Loucy (cell line): ENCODE measurements at regions not wholly inside any gene's neighbourhood (a gene's known extent, or its start where the extent isn't known, plus 50 kb on each side); places are given as distances from the start of the nearest gene placed in this dataset.

ENCODE experiments used
- EZH2phosphoT487 ChIP-seq: fragments of 200-600 bp; IDR thresholded peaks from 2 replicates; pipeline ENCODE4 v1.6.1; 2018; ENCODE audit warnings: antibody characterized with exemption, mild to moderate bottlenecking, moderate library complexity, borderline replicate concordance
- TF ChIP-seq, protein P1 (sequence below): fragments of 200-600 bp; sonication (generic); conservative IDR thresholded peaks from 2 replicates; pipeline ENCODE4 v1.5.1; 2014; ENCODE audit warnings: mild to moderate bottlenecking, antibody characterized with exemption, low read length

- TF ChIP-seq, protein P1, sequence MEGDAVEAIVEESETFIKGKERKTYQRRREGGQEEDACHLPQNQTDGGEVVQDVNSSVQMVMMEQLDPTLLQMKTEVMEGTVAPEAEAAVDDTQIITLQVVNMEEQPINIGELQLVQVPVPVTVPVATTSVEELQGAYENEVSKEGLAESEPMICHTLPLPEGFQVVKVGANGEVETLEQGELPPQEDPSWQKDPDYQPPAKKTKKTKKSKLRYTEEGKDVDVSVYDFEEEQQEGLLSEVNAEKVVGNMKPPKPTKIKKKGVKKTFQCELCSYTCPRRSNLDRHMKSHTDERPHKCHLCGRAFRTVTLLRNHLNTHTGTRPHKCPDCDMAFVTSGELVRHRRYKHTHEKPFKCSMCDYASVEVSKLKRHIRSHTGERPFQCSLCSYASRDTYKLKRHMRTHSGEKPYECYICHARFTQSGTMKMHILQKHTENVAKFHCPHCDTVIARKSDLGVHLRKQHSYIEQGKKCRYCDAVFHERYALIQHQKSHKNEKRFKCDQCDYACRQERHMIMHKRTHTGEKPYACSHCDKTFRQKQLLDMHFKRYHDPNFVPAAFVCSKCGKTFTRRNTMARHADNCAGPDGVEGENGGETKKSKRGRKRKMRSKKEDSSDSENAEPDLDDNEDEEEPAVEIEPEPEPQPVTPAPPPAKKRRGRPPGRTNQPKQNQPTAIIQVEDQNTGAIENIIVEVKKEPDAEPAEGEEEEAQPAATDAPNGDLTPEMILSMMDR: no peak
- no peak for TF ChIP-seq EZH2phosphoT487
These were observed 176.2 kb downstream of the KIF18A start for GRCh38 chr11:27931770-27932169.
